CD4-positive, alpha-beta T cell treated with Interleukin-4 for 1 hour (primary cell): ENCODE measurements at regions not wholly inside any gene's neighbourhood (a gene's known extent, or its start where the extent isn't known, plus 50 kb on each side); places are given as distances from the start of the nearest gene placed in this dataset.

Experiments
- DNase-seq, 2 donors: peaks; one replicate each; pipeline ENCODE4 v3.0.0-alpha.2; 2020 to 2022

- no peak for DNase-seq
These were observed 63.9 kb upstream of the DISP3 start for GRCh38 chr1:11414926-11415538.

GRCh38 chr1:11417162-11417561, 61.8 kb upstream of the DISP3 start:
- no peak for DNase-seq

DNA sequence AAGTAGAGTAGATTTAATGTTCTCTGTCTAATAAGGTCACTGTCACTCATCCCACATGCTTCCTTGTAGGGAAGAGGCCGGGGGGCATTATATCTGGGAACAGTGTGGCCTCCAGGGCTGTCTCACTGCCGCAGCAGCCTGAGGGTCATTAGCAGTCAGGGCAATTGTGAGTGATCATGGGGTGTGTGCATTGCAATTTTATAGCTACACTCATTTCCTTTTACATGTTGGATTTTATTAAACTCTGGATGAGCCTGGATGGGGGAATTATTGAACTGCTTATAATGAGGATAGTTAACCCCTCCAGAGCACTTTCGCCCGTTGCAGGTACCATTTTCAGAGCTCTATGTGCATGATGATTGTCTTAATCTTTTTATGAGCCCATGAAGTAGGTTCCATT, 60.9 kb upstream of the DISP3 start:
- no peak for DNase-seq

GRCh38 chr1:11421443-11421842, 57.5 kb upstream of the DISP3 start:
- no peak for DNase-seq

GRCh38 chr1:11422686-11423085, 56.3 kb upstream of the DISP3 start:
- DNase-seq = no peak

DNA sequence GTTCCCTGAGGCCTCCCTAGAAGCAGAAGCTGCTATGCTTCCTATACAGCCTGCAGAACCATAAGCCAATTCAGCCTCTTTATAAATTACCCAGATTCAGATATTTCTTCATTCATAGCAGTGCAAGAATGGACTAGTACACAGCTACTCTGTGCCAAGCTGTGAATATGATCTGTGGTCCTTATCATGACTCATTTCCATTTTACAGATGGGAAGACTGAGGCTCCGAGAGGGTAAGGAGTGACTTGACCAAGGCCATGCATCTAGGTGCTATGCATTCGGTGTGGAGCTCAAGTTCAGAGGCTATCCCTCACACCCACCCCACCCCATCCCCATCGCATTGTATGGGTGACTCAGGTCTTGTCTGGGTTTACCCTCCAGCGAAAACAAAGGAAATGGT, 52.3 kb upstream of the DISP3 start:
- no peak for DNase-seq

DNA sequence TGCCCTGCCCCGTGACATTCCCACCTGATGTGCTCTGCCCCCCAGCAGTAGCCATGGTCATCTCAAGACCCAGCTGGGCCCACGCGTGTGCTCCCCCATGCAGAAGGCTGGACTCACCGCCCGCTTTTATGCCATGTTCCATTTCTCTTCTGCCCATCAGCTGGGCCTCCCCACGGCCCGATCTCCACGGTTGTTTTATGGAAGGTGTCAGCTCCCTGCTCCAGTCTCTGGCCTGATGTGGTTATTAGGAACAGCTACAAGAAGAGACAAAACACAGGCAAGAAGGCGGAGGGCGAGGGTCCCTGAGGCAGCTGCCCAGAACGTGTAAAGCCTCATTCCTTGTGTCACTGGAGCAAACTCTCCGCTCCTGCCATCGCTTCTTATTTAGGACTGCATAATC, 50.2 kb upstream of the DISP3 start:
- no peak for DNase-seq
